ENCODE measurements at regions not wholly inside any gene's neighbourhood (a gene's known extent, or its start where the extent isn't known, plus 50 kb on each side); places are given as distances from the start of the nearest gene placed in this dataset.

DNA sequence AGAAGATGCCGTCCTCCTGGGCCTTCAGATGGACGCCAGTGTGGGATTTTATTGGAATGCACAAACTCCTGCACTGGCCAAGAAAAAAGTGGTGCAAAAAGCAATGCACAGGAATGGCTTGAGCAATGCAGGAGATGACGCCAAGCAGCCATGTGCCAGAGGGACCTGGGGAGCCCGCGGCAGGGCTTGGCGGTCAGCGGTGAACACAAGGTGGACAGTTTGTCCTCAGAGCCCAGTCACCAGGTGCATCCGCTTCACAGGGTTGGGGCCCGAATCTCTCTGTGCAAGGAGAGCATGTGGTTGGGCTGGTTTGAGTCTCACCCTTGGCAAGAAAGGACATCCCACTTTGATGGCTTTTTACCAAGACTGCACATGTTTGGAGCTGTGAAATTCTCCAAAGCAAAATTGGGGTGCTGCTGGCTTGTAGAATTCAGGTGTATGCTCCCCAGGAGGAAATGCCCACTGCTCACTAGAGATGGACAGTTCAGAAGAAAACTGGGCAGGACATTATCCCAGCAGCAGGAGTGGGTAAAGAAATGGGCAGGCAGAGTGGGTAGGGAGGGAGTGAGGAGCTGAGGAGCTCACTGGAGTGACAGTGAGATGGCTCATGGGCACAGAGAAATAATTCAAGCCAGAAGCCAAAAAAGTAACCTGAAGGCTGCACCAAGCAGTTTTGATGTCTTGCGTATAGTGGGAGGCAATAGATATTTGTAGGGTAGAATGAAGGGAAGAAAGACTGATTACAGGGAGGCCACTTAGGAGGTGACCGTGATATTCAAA is 463.9 kb downstream of the MTRR start:
- DNase-seq, result no peak

- no peak for DNase-seq
Measured at GRCh38 chr5:8333485-8333884, 464.5 kb downstream of the MTRR start.

DNA sequence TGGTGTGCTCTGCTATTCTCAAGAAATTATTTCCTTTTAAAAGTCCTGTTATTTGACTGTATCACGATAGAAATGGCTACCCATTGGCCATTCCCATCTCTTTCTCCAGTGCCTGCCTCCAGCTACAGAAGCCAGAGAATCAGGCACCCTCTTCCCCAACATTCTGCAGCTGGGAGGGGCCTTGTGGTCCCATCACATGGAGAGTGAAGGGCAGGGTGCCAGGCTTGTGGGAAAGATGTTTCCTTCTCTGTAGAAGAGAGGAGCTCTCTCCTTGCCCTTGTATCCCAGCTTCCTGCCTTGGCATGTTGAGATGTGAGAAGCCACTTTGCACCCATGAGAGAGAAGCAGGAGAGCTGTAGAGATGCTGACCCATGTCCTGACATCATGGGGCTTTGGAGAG is 465.0 kb downstream of the MTRR start:
- no peak for DNase-seq

- no peak for DNase-seq
Measured at GRCh38 chr5:8340261-8340660, 471.3 kb downstream of the MTRR start.

DNA sequence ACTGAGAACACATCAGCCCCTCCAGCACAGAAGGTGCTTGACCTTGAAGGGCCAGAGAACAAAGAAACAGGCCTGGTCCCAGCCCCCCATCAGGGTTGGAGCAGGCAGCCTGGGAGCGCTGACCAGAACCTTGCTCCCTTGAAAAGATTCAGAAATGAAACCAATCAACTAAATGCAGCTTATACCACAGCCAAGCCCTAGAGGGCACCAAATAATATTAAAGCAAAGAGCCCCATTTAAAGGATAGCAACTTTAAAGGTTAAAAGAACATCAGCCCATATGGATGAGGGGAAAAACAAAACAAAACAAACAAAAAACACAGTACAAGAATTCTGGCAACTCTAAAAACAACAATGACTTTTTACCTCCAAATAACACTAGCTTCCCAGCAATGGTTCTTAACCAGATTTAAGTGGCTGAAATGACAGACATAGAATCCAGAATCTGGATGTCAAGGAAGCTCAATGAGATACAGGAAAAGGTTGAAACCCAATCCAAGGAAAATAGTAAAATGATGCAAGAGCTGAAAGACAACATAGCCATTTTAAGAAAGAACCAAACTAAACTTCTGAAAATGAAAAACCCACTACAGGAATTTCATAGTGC is 471.9 kb downstream of the MTRR start:
- DNase-seq, result no peak

GRCh38 chr5:8341406-8341805 is 472.5 kb downstream of the MTRR start:
- DNase-seq, result no peak

- DNase-seq, result no peak
Measured at GRCh38 chr5:8347984-8348383, 479.0 kb downstream of the MTRR start.

DNA sequence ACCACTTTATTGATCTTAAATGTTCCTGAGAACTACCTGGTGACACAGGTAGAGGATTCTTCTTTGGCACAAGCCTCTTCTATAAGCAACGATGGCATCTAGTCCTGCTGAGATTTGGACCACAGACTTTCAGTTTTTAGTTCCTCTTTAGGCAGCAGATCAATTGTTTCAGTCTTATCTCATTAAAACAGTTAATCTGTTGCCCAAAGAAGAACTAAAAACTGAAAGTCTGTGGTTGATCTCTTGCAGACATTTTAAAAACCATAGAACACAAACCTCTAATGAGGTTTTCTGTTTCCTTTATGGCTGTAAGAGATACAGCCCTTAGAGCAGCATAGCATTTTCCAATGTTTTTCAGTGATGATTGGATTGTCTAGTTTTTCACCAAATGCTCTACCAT is 480.9 kb downstream of the MTRR start:
- DNase-seq, result no peak

DNA sequence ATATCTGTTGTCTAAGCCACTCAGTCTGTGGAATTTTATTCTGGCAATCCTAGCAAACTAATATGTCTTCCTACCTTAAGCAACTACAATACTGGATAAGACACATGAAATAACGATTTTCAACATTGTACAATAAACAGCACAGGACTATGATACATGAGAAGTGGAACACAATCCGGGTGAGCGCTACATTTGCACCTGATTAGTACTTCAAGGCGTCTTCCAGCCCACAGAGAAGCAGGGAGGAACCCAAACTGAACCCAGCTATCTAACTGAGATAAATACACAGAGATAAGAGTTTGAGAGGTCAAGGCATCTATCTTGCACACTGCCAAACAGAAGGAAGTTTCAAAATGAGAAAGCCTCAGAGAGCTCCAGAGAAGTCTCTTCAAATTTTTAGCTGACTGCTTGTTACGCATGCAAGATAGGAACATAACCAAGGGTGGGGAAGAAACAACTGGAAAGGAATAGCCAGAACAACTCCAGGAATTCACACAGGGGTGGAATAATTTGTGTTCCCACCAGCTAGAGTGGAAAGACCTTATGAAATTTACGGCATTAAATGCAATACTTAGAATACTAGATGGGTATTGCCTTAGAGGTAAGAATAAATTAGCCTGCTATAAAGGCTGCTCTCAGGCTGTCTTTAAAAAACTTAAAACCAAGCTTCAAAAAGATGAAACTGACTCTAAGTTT is 481.8 kb downstream of the MTRR start:
- DNase-seq, result no peak

DNA sequence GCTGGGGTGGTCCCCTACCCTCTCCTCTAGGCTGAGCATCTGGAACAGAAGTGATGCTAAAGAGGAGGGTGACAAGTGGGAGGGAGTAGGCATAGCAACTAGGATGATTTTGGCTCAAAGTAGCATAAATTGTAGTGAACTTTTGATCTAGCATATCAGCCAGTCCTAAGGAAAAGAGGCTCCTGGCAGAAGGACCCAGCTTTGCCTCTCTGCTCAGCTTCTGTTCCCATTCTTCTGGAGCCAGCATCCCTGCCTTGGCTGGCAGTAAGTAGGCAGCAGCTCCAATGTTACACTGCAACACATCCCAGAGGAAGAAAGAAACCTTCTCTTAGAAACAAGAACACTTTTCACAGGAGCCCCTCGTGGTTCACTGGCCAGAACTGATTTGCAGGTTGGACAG is 487.0 kb downstream of the MTRR start:
- DNase-seq, result no peak

DNA sequence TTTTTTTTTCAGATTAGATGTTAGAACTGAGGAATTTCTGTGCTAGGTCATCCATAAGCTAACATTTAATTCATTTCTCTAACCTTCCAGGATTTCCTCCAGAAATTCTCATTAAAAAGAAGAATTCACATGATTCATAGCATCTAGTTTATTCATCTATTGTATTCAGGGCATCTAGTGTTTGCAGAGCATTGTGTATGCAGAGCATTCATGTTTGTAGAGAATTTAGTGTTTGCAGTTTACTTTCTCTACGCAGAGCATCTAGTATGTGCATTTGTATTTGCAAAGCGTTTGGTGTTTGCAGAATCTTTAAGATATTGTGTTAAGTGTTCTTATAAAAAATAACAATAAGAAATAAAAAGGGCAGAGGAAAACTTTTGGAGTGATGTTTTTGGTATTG is 491.1 kb downstream of the MTRR start:
- DNase-seq, result no peak

GRCh38 chr5:8362495-8362894 is 493.5 kb downstream of the MTRR start:
- no peak for DNase-seq

DNA sequence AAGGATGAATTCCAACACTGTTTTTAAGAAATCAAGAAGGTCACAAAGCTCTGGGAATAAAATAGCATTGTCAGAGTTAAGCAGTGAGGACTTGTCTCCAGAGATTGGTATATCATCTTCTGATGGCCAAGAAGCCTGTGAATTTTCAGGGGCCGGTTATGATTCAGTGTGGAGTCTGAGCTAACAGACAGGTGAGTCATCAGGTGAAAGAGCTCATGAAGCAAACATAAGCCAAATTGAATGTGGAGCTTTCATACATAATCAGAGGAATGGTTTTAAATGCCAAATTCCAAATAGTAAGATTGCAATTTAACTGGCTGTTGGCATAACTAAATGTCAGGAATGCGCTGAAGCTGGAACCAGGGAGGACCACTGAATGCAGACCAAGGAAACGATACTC is 494.2 kb downstream of the MTRR start:
- DNase-seq, result no peak

GRCh38 chr5:8366266-8366665 is 497.3 kb downstream of the MTRR start:
- DNase-seq, result no peak

GRCh38 chr5:8376478-8376877 is 507.5 kb downstream of the MTRR start:
- DNase-seq, result peak; percentile 9

- no peak for DNase-seq
Measured at GRCh38 chr5:8381972-8382371, 513.0 kb downstream of the MTRR start.

DNA sequence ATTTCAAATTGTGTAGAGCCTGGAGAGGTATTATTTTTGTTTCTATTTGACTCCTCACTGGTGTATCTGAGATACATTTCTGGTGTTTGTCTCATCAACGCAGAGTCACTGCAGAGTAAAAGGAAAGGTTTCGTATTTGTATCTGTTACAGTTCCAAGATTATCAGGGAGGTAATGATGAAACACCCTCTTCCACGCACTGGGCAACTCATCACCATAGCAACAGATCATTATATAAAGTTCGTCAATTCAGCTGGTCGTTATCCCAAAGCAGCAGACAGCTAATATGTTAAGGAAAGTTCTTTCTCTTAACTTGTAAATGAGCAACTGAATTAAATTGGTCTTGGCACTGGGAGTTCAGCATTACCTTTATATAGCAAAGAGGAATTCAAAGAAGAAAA is 513.5 kb downstream of the MTRR start:
- no peak for DNase-seq

DNA sequence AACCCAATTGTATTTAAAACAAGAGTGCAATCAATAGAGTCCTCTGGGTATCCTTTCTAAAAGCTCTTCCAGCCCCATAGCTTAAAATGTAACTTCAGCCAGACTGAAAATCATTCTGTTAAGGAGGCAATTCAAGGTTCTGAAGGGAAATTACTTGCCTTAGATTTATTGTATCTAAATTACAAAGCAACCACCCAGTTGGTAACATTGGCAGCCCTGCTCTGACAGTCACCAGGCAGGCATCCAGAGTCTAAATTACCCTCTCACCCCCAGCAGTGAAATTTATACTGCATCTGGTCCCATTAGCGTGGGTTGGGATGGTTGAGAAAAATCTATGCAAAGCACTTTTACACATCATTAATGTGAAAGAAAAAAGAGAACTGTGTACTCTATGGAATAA is 514.7 kb downstream of the MTRR start:
- no peak for DNase-seq

GRCh38 chr5:8386719-8387288 is 517.9 kb downstream of the MTRR start:
- DNase-seq, result no peak

DNA sequence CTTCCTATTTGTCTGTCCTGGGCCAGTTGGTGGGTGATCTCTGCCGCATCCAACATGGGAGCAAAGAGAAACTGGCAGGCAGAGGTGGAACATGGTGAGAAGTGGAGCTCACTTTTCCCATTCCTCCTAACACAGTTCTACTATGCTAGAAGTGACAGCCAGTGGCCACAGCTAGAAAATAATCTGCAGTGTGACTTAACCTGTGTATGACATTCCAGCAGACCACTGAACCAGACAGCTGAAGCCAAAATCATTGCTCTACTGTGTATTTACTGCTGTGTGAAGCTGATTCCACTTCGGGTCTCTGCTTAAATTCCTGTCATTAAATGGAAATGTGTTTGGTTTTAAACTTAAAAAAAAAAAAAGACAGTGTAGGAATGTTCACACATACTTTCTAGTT is 523.0 kb downstream of the MTRR start:
- no peak for DNase-seq

DNA sequence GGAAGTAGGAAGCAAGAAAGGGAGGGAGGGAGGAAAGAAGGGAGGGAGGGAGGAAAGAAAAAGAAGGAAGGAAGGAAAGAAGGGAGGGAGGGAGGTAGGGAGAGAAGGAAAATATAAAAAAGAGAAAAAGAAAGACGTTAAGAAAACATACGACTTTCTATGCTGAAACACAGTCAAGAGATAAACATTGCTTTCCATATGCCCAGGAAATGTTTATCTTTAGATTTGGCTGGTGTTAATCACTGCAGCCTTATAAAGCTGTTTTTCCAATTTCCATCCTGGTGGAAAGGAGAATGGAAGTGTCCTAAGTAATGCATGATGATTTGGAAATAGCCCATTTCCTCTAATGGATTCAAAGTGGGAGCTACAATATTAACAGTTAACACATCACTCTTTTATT is 524.3 kb downstream of the MTRR start:
- no peak for DNase-seq

DNA sequence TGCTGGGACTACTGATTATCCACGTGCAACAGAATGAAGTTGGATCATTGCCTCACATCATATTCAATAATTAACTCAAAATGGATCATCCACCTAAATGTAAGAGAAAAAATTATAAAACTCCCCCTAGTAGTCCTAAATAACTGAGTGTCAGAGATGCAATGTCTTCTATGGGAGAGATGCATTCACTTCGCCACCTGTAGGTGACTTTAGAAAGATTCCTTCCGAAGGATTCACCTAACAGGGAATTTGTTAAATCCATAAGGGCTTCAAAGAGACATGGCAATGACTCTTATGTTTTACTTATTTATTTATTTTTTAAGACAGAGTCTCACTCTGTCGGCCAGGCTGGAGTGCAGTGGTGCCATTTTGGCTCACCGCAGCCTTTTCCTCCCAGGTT is 526.0 kb downstream of the MTRR start:
- no peak for DNase-seq

GRCh38 chr5:8396246-8396645 is 527.3 kb downstream of the MTRR start:
- no peak for DNase-seq

GRCh38 chr5:8396756-8397155 is 527.8 kb downstream of the MTRR start:
- no peak for DNase-seq

Measured in activated CD4-positive, alpha-beta T cell treated with anti-CD3 and anti-CD28 coated beads for 48 hours (primary cell).